H1 (cell line): ENCODE measurements at regions not wholly inside any gene's neighbourhood (a gene's known extent, or its start where the extent isn't known, plus 50 kb on each side); places are given as distances from the start of the nearest gene placed in this dataset.

ENCODE experiments used
- CTCF ChIA-PET: fragments of 300-600 bp; sonication (Branson Sonifier 250); formaldehyde crosslinking; loops from one replicate; lab custom pipeline; 2021; ENCODE audit not compliant: partially characterized antibody; lab: Charles Lee
- POLR2A ChIA-PET: fragments of 300-600 bp; sonication (Branson Sonifier 250); formaldehyde crosslinking; loops from one replicate; lab custom pipeline; 2021; ENCODE audit warnings: inconsistent platforms; ENCODE audit not compliant: partially characterized antibody; lab: Charles Lee
- DNase-seq, 2 experiments: peaks; one replicate each; pipeline versions ENCODE4 v3.0.0 to v3.0.0-alpha.2; 2010 to 2022; ENCODE audit warnings: low spot score in 2 of 2, low read depth in 1 of 2, mixed read lengths in 1 of 2
- FAIRE-seq: peaks from 2 replicates; lab custom pipeline; 2011; peaks lifted over from hg19 to GRCh38; lab: Jason Lieb, UNC
- H2AFZ ChIP-seq: 2 replicates; pipeline ENCODE4 v1.8.1; 2012; ENCODE audit warnings: low read length, inconsistent platforms
- H2AK5ac ChIP-seq: 2 replicates; pipeline ENCODE4 v1.6.1; 2013; ENCODE audit warnings: low read depth, low read length
- H2BK120ac ChIP-seq: replicated peaks from 2 replicates; pipeline ENCODE3; 2013; ENCODE audit warnings: low read depth, low read length, inconsistent platforms
- H2BK12ac ChIP-seq: 2 replicates; pipeline ENCODE4 v1.6.1; 2013; ENCODE audit warnings: low read depth, low read length
- H2BK15ac ChIP-seq: 2 replicates; pipeline ENCODE4 v1.6.1; 2013; ENCODE audit warnings: low read length
- H2BK20ac ChIP-seq: 2 replicates; pipeline ENCODE4 v1.6.1; 2013; ENCODE audit warnings: low read length
- H2BK5ac ChIP-seq: 2 replicates; pipeline ENCODE4 v1.6.1; 2013; ENCODE audit warnings: low read depth, low read length
- H3K14ac ChIP-seq: 2 replicates; pipeline ENCODE4 v1.6.1; 2013; ENCODE audit warnings: inconsistent platforms; ENCODE audit not compliant: insufficient read length
- H3K18ac ChIP-seq: 2 replicates; pipeline ENCODE4 v1.6.1; 2013; ENCODE audit warnings: low read length; ENCODE audit errors: extremely low read depth
- H3K23ac ChIP-seq: 2 replicates; pipeline ENCODE4 v1.6.1; 2013; ENCODE audit warnings: inconsistent platforms; ENCODE audit not compliant: insufficient read length
- H3K23me2 ChIP-seq: 2 replicates; pipeline ENCODE4 v1.6.1; 2013; ENCODE audit warnings: low read depth, low read length
- H3K27ac ChIP-seq: 2 replicates; pipeline ENCODE4 v1.6.1; 2011; ENCODE audit warnings: low read depth, low read length, inconsistent platforms
- H3K27me3 ChIP-seq, 4 experiments: replicated peaks in 1 of 4; 1 replicate in 1 of 4; 2 replicates in 3 of 4; pipeline versions ENCODE4 v1.6.1 to v1.8.1; 2011 to 2013; ENCODE audit warnings: low read length in 3 of 4, mild to moderate bottlenecking in 3 of 4, inconsistent platforms in 2 of 4, mixed read lengths in 2 of 4, moderate library complexity in 1 of 4; ENCODE audit not compliant: control insufficient read depth in 3 of 4, insufficient read depth in 3 of 4; ENCODE audit errors: extremely low read depth in 1 of 4
- H3K36me3 ChIP-seq, 4 experiments: 2 replicates each; pipeline versions ENCODE4 v1.6.1 to v1.8.1; 2011 to 2013; ENCODE audit warnings: mild to moderate bottlenecking in 4 of 4, low read length in 3 of 4, moderate library complexity in 2 of 4, control low read depth in 1 of 4, inconsistent platforms in 1 of 4; ENCODE audit not compliant: insufficient read depth in 4 of 4, control insufficient read depth in 2 of 4
- H3K4ac ChIP-seq: replicated peaks from 2 replicates; pipeline ENCODE3; 2013; ENCODE audit warnings: low read length, low read depth, mixed read lengths, inconsistent platforms; ENCODE audit not compliant: insufficient read length
- H3K4me1 ChIP-seq, 4 experiments: replicated peaks in 1 of 4; 1 replicate in 1 of 4; 2 replicates in 3 of 4; pipeline versions ENCODE4 v1.6.1 to v1.8.1; 2011 to 2013; ENCODE audit warnings: low read length in 3 of 4, inconsistent platforms in 2 of 4, mixed read lengths in 1 of 4; ENCODE audit not compliant: insufficient read depth in 4 of 4, control insufficient read depth in 3 of 4
- H3K4me2 ChIP-seq, 2 experiments: 2 replicates each; pipeline versions ENCODE4 v1.6.1 to v1.8.1; 2011 to 2013; ENCODE audit warnings: low read depth in 2 of 2, low read length in 2 of 2, control low read depth in 1 of 2, inconsistent platforms in 1 of 2, mild to moderate bottlenecking in 1 of 2; ENCODE audit not compliant: insufficient read depth in 1 of 2
- H3K4me3 ChIP-seq, 4 experiments: fragments of 200-600, 300-600 bp in 1 of 4; sonication (generic), shearing (Covaris generic), sonication (Bioruptor Twin) in 1 of 4; 2 replicates each; pipeline versions ENCODE4 v1.5.1 to v1.8.1; 2011 to 2016; ENCODE audit warnings: low read length in 4 of 4, low read depth in 3 of 4, control low read depth in 2 of 4, inconsistent platforms in 2 of 4, mild to moderate bottlenecking in 2 of 4, mixed read lengths in 1 of 4, moderate library complexity in 1 of 4; ENCODE audit not compliant: insufficient read depth in 2 of 4; ENCODE audit errors: extremely low read depth in 1 of 4
- H3K56ac ChIP-seq: replicated peaks from 2 replicates; pipeline ENCODE3; 2013; ENCODE audit warnings: low read depth, mild to moderate bottlenecking, mixed read lengths, low read length, inconsistent platforms; ENCODE audit not compliant: insufficient read length
- H3K79me1 ChIP-seq: 2 replicates; pipeline ENCODE4 v1.6.1; 2013; ENCODE audit warnings: low read depth, low read length, control low read depth
- H3K79me2 ChIP-seq, 2 experiments: 2 replicates each; pipeline versions ENCODE4 v1.6.1 to v1.8.1; 2012 to 2013; ENCODE audit warnings: low read length in 2 of 2, mild to moderate bottlenecking in 2 of 2, inconsistent platforms in 1 of 2; ENCODE audit not compliant: insufficient read depth in 2 of 2, control insufficient read depth in 1 of 2
- H3K9ac ChIP-seq, 4 experiments: replicated peaks in 1 of 4; 1 replicate in 1 of 4; 2 replicates in 3 of 4; pipeline versions ENCODE4 v1.6.1 to v1.8.1; 2011 to 2013; ENCODE audit warnings: low read depth in 3 of 4, low read length in 3 of 4, control low read depth in 2 of 4, mild to moderate bottlenecking in 2 of 4, moderate library complexity in 2 of 4, inconsistent platforms in 1 of 4; ENCODE audit errors: extremely low read depth in 1 of 4
- H3K9me3 ChIP-seq, 2 experiments: 2 replicates each; pipeline versions ENCODE4 v1.6.1 to v1.8.1; 2012 to 2013; ENCODE audit warnings: mild to moderate bottlenecking in 2 of 2, moderate library complexity in 2 of 2, control low read depth in 1 of 2, inconsistent platforms in 1 of 2, low read depth in 1 of 2, low read length in 1 of 2, mixed read lengths in 1 of 2; ENCODE audit not compliant: insufficient read depth in 2 of 2
- H4K20me1 ChIP-seq, 2 experiments: replicated peaks in 1 of 2; 2 replicates each; pipeline versions ENCODE3 to v1.8.1; 2011 to 2013; ENCODE audit warnings: inconsistent platforms in 2 of 2, low read length in 2 of 2, mild to moderate bottlenecking in 1 of 2; ENCODE audit not compliant: insufficient read depth in 2 of 2, control insufficient read depth in 1 of 2
- H4K5ac ChIP-seq: 2 replicates; pipeline ENCODE4 v1.6.1; 2013; ENCODE audit warnings: low read length, low read depth, mixed read lengths, inconsistent platforms; ENCODE audit not compliant: insufficient read length
- H4K8ac ChIP-seq: 2 replicates; pipeline ENCODE4 v1.8.0; 2013; ENCODE audit warnings: mild to moderate bottlenecking, moderate library complexity, low read length, inconsistent platforms; ENCODE audit not compliant: insufficient read depth; ENCODE audit errors: extremely low read depth
- H4K91ac ChIP-seq: replicated peaks from 2 replicates; pipeline ENCODE3; 2013; ENCODE audit warnings: low read length, mixed read lengths, inconsistent platforms; ENCODE audit not compliant: insufficient read length
- CBX8 ChIP-seq: fragments of 300-800, 300-1000 bp; sonication (generic); IDR thresholded peaks from 2 replicates; pipeline ENCODE4 v1.7.1; 2016; ENCODE audit warnings: low read depth, low read length, borderline replicate concordance
- EP300 ChIP-seq, 2 experiments: IDR thresholded peaks; 1 replicate in 1 of 2; 2 replicates in 1 of 2; pipeline ENCODE4 v1.6.1; 2011 to 2012; ENCODE audit warnings: low read depth in 2 of 2, low read length in 2 of 2, mild to moderate bottlenecking in 2 of 2, borderline replicate concordance in 1 of 2, inconsistent platforms in 1 of 2, moderate library complexity in 1 of 2
- RFX5 ChIP-seq: IDR thresholded peaks from 2 replicates; pipeline ENCODE4 v1.6.1; 2011; ENCODE audit warnings: low read depth, low read length, improper control_type of control experiment, borderline replicate concordance
- SP4 ChIP-seq: IDR thresholded peaks from 2 replicates; pipeline ENCODE4 v1.6.1; 2012; ENCODE audit warnings: low read length, inconsistent platforms
- TBP ChIP-seq: IDR thresholded peaks from 2 replicates; pipeline ENCODE4 v1.6.1; 2011; ENCODE audit warnings: low read depth, low read length, improper control_type of control experiment
- WGBS, 2 experiments: shearing (Covaris generic) in 1 of 2; methylation state at CpG; one replicate each; pipeline versions ENCODE4 v1.1.6 to v1.1.7; 2013 to 2015; ENCODE audit warnings: low lambda C conversion rate in 2 of 2, mixed read lengths in 2 of 2, inconsistent platforms in 1 of 2, low coverage in 1 of 2, missing lambda C conversion rate in 1 of 2; ENCODE audit not compliant: insufficient replicate concordance in 2 of 2, insufficient coverage in 1 of 2, insufficient read length in 1 of 2; ENCODE audit errors: extremely low coverage in 1 of 2, missing lambda C conversion rate in 1 of 2; 5-methylcytosine and 5-hydroxymethylcytosine counted together
- TF ChIP-seq, protein P1 (sequence below): IDR thresholded peaks from 2 replicates; pipeline ENCODE4 v1.6.1; 2012; ENCODE audit warnings: inconsistent platforms
- TF ChIP-seq, protein P2 (sequence below): IDR thresholded peaks from 2 replicates; pipeline ENCODE4 v1.6.1; 2012; ENCODE audit warnings: low read length, inconsistent platforms
- TF ChIP-seq, protein P3 (sequence below), 3 experiments: IDR thresholded peaks; 1 replicate in 2 of 3; 2 replicates in 1 of 3; pipeline versions ENCODE4 v1.5.1 to v1.6.1; 2011; ENCODE audit warnings: low read length in 3 of 3, mild to moderate bottlenecking in 3 of 3, inconsistent platforms in 2 of 3, low read depth in 1 of 3, moderate library complexity in 1 of 3; ENCODE audit not compliant: insufficient read depth in 1 of 3; ENCODE audit errors: control extremely low read depth in 1 of 3
- TF ChIP-seq, protein P4 (sequence below): IDR thresholded peaks from 2 replicates; pipeline ENCODE4 v1.6.1; 2011; ENCODE audit warnings: low read depth, mild to moderate bottlenecking, low read length; ENCODE audit not compliant: insufficient read depth

DNA sequence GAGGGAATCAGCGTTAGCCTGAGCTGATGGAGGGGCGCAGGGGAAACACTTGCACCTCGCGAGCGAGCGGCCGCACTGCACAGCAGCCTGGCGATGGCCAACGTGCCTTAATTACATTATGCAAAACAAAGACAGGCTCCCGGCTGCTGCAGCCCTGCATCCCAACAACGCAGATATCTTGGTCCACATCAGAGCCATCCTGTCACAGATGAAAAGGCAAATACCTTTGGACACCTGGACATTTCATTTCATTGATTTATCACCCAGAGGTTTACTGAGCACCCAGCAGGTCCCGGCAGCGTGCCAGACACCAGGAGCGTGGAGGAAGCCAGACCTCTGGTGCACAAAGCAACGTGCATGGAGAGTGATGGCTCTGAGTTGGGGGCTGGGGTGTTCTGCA is 843.0 kb downstream of the TBC1D22A start:
- H3K36me3 ChIP-seq = no peaks in the 10 kb centered on the region
- ChIA-PET POLR2A (no interaction called here), CTCF (no interaction called here)
- H3K4me3 ChIP-seq = no peak overlapping the region
- whole genome bisulfite sequencing, 2 experiments = 91% methylated on average over 15 of the region's 15 CpGs; no CpG with 5 or more reads in 1 of the 2 experiments
- H3K4ac ChIP-seq = no peak overlapping the region
- H3K9ac ChIP-seq = no peak overlapping the region
- no peak overlapping the region for H4K91ac ChIP-seq
- no peak overlapping the region for H4K5ac ChIP-seq
- no peak overlapping the region for H2BK12ac ChIP-seq
- H3K79me2 ChIP-seq = no peaks in the 10 kb centered on the region
- H3K79me1 ChIP-seq = no peaks in the 10 kb centered on the region
- no peak overlapping the region for H2AFZ ChIP-seq
- H2BK120ac ChIP-seq = no peak overlapping the region
- H4K20me1 ChIP-seq = no peaks in the 10 kb centered on the region
- H3K56ac ChIP-seq = no peak overlapping the region
- H2BK5ac ChIP-seq = no peak overlapping the region
- no peak overlapping the region for H2BK20ac ChIP-seq
- no peak for DNase-seq
- no peak overlapping the region for H3K18ac ChIP-seq
- no peak overlapping the region for H2BK15ac ChIP-seq
- no peak overlapping the region for H3K4me2 ChIP-seq
- no peak overlapping the region for H3K14ac ChIP-seq
- no peak overlapping the region for H3K27ac ChIP-seq
- no peaks in the 10 kb centered on the region for H3K23me2 ChIP-seq
- H2AK5ac ChIP-seq = no peak overlapping the region
- H4K8ac ChIP-seq = no peak overlapping the region
- H3K4me1 ChIP-seq = no peaks in the 10 kb centered on the region
- FAIRE-seq = no peak
- H3K23ac ChIP-seq = no peak overlapping the region
- peaks cover 8 to 53% of the 10 kb centered on the region in 2 experiments; a peak in 2 of 4 replicates for H3K9me3 ChIP-seq
- no peaks in the 10 kb centered on the region for H3K27me3 ChIP-seq
- no peak for TF ChIP-seq EP300 (IDR thresholded peaks at IDR 0.05; ENCODE audit: borderline replicate concordance in 1 of 2, low read depth in 2 of 2, low read length in 2 of 2)
- no peak for TF ChIP-seq TBP
- TF ChIP-seq, protein P1, sequence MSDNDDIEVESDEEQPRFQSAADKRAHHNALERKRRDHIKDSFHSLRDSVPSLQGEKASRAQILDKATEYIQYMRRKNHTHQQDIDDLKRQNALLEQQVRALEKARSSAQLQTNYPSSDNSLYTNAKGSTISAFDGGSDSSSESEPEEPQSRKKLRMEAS = no peak
- no peak for TF ChIP-seq RFX5
- no peak for TF ChIP-seq CBX8
- TF ChIP-seq, protein P2, sequence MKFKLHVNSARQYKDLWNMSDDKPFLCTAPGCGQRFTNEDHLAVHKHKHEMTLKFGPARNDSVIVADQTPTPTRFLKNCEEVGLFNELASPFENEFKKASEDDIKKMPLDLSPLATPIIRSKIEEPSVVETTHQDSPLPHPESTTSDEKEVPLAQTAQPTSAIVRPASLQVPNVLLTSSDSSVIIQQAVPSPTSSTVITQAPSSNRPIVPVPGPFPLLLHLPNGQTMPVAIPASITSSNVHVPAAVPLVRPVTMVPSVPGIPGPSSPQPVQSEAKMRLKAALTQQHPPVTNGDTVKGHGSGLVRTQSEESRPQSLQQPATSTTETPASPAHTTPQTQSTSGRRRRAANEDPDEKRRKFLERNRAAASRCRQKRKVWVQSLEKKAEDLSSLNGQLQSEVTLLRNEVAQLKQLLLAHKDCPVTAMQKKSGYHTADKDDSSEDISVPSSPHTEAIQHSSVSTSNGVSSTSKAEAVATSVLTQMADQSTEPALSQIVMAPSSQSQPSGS = no peak
- no peak for TF ChIP-seq SP4
- TF ChIP-seq, protein P3, sequence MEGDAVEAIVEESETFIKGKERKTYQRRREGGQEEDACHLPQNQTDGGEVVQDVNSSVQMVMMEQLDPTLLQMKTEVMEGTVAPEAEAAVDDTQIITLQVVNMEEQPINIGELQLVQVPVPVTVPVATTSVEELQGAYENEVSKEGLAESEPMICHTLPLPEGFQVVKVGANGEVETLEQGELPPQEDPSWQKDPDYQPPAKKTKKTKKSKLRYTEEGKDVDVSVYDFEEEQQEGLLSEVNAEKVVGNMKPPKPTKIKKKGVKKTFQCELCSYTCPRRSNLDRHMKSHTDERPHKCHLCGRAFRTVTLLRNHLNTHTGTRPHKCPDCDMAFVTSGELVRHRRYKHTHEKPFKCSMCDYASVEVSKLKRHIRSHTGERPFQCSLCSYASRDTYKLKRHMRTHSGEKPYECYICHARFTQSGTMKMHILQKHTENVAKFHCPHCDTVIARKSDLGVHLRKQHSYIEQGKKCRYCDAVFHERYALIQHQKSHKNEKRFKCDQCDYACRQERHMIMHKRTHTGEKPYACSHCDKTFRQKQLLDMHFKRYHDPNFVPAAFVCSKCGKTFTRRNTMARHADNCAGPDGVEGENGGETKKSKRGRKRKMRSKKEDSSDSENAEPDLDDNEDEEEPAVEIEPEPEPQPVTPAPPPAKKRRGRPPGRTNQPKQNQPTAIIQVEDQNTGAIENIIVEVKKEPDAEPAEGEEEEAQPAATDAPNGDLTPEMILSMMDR (IDR thresholded peaks at IDR 0.05; ENCODE audit: control extremely low read depth in 1 of 3, insufficient read depth in 1 of 3, low read depth in 1 of 3, low read length in 3 of 3) = no peak
- TF ChIP-seq, protein P4, sequence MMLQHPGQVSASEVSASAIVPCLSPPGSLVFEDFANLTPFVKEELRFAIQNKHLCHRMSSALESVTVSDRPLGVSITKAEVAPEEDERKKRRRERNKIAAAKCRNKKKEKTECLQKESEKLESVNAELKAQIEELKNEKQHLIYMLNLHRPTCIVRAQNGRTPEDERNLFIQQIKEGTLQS = no peak
